PC-3 (cell line): ENCODE measurements at regions not wholly inside any gene's neighbourhood (a gene's known extent, or its start where the extent isn't known, plus 50 kb on each side); places are given as distances from the start of the nearest gene placed in this dataset.
"Not testable (repeated sequence)": the region's sequence is repeated elsewhere in the genome, so short reads cannot be mapped to it uniquely, and the experiment has no call there.

Source experiments
- CTCF ChIP-seq: fragments of 300-600 bp; sonication (generic); conservative IDR thresholded peaks from 2 replicates; pipeline ENCODE4 v1.5.1; 2017; ENCODE audit warnings: antibody characterized with exemption, low read depth, mild to moderate bottlenecking, low read length
- EZH2 ChIP-seq: fragments of 300-600 bp; sonication (generic); IDR thresholded peaks from one replicate; pipeline ENCODE4 v1.6.1; 2017; ENCODE audit warnings: antibody characterized with exemption, mild to moderate bottlenecking, low read length; ENCODE audit not compliant: unreplicated experiment
- EZH2phosphoT487 ChIP-seq: fragments of 300-600 bp; sonication (generic); IDR thresholded peaks from 2 replicates; pipeline ENCODE4 v1.6.1; 2018; ENCODE audit warnings: mild to moderate bottlenecking, antibody characterized with exemption, low read length, borderline replicate concordance

- not testable (repeated sequence) for TF ChIP-seq CTCF, EZH2, EZH2phosphoT487
These were observed 78.1 kb downstream of the PPIAL4G start for GRCh38 chr1:148404786-148405568.
